ENCODE measurements at regions not wholly inside any gene's neighbourhood (a gene's known extent, or its start where the extent isn't known, plus 50 kb on each side); places are given as distances from the start of the nearest gene placed in this dataset.
"Not testable (repeated sequence)": the region's sequence is repeated elsewhere in the genome, so short reads cannot be mapped to it uniquely, and the experiment has no call there.

- DNase-seq: no peak
Measured at GRCh38 chr16:63650550-63650949, 1471.3 kb downstream of the CDH11 start.

GRCh38 chr16:63633706-63634445 is 1488.0 kb downstream of the CDH11 start:
- DNase-seq: not testable (repeated sequence)

- DNase-seq: no peak
Measured at GRCh38 chr16:63629272-63629671, 1492.6 kb downstream of the CDH11 start.

GRCh38 chr16:63628812-63629211 is 1493.1 kb downstream of the CDH11 start:
- no peak for DNase-seq

- no peak for DNase-seq
Measured at GRCh38 chr16:63625126-63625525, 1496.7 kb downstream of the CDH11 start.

GRCh38 chr16:63623551-63624039 is 1498.3 kb downstream of the CDH11 start:
- no peak for DNase-seq

GRCh38 chr16:63618896-63619485 is 1502.9 kb downstream of the CDH11 start:
- no peak for DNase-seq

- DNase-seq: no peak
Measured at GRCh38 chr16:63617990-63618763, 1503.7 kb downstream of the CDH11 start.

- DNase-seq: no peak
Measured at GRCh38 chr16:63617047-63617989, 1504.5 kb downstream of the CDH11 start.

- no peak for DNase-seq
Measured at GRCh38 chr16:63614429-63614828, 1507.4 kb downstream of the CDH11 start.

- no peak for DNase-seq
Measured at GRCh38 chr16:63613701-63614100, 1508.2 kb downstream of the CDH11 start.

- DNase-seq: no peak
Measured at GRCh38 chr16:63612462-63613227, 1509.2 kb downstream of the CDH11 start.

- DNase-seq: no peak
Measured at GRCh38 chr16:63606778-63607177, 1515.1 kb downstream of the CDH11 start.

- DNase-seq: no peak
Measured at GRCh38 chr16:63602206-63602927, 1519.5 kb downstream of the CDH11 start.

- no peak for DNase-seq
Measured at GRCh38 chr16:63596716-63597115, 1525.1 kb downstream of the CDH11 start.

- DNase-seq: no peak
Measured at GRCh38 chr16:63592852-63593251, 1529.0 kb downstream of the CDH11 start.

GRCh38 chr16:63581570-63581969 is 1540.3 kb downstream of the CDH11 start:
- no peak for DNase-seq

GRCh38 chr16:63578791-63579190 is 1542.6 kb upstream of the CDH8 start:
- no peak for DNase-seq

- DNase-seq: no peak
Measured at GRCh38 chr16:63577891-63578290, 1541.7 kb upstream of the CDH8 start.

- DNase-seq: no peak
Measured at GRCh38 chr16:63575041-63575440, 1538.8 kb upstream of the CDH8 start.

- no peak for DNase-seq
Measured at GRCh38 chr16:63568164-63568563, 1531.9 kb upstream of the CDH8 start.
